ENCODE measurements at regions not wholly inside any gene's neighbourhood (a gene's known extent, or its start where the extent isn't known, plus 50 kb on each side); places are given as distances from the start of the nearest gene placed in this dataset.

- TF ChIP-seq, protein P1, sequence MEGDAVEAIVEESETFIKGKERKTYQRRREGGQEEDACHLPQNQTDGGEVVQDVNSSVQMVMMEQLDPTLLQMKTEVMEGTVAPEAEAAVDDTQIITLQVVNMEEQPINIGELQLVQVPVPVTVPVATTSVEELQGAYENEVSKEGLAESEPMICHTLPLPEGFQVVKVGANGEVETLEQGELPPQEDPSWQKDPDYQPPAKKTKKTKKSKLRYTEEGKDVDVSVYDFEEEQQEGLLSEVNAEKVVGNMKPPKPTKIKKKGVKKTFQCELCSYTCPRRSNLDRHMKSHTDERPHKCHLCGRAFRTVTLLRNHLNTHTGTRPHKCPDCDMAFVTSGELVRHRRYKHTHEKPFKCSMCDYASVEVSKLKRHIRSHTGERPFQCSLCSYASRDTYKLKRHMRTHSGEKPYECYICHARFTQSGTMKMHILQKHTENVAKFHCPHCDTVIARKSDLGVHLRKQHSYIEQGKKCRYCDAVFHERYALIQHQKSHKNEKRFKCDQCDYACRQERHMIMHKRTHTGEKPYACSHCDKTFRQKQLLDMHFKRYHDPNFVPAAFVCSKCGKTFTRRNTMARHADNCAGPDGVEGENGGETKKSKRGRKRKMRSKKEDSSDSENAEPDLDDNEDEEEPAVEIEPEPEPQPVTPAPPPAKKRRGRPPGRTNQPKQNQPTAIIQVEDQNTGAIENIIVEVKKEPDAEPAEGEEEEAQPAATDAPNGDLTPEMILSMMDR (IDR thresholded peaks at IDR 0.05; ENCODE audit: insufficient read depth in 1 of 2, low read depth in 1 of 2, low read length in 1 of 2, severe bottlenecking in 1 of 2, unreplicated experiment in 1 of 2): no peak
- no peak overlapping the region for H3K4me3 ChIP-seq (ENCODE audit: low read depth, low read length)
- DNase-seq: no peak
- Mint-ChIP-seq H3K27me3 (ENCODE audit: insufficient read depth, unreplicated experiment) (peaks cover 14% of the 10 kb centered on the region), H3K36me3 (ENCODE audit: insufficient read depth, unreplicated experiment) (no peaks in the 10 kb centered on the region), H3K4me3 (ENCODE audit: unreplicated experiment) (no peak overlapping the region), H3K27ac (ENCODE audit: unreplicated experiment) (no peak overlapping the region), H3K4me1 (ENCODE audit: low read depth, unreplicated experiment) (no peaks in the 10 kb centered on the region), H3K9me3 (ENCODE audit: unreplicated experiment) (no peaks in the 10 kb centered on the region)
- ChIA-PET POLR2A (no interaction called here), CTCF (no interaction called here)
- intact Hi-C loops (cut with micrococcal nuclease; ENCODE audit: unreplicated experiment): no loop called here
- no peaks in the 10 kb centered on the region for H3K36me3 ChIP-seq (ENCODE audit: control insufficient read depth, insufficient read depth, low read length)
- H3K9me3 ChIP-seq: no peaks in the 10 kb centered on the region
- BruUV-seq (replicated peaks): no TSS peak
- no peaks in the 10 kb centered on the region for H3K4me1 ChIP-seq
- H3K27me3 ChIP-seq (replicated peaks; ENCODE audit: control insufficient read depth, insufficient read depth, low read length): no peaks in the 10 kb centered on the region
These were observed 213.4 kb upstream of the ADAMTSL1 start for GRCh38 chr9:18260521-18260920.

DNA sequence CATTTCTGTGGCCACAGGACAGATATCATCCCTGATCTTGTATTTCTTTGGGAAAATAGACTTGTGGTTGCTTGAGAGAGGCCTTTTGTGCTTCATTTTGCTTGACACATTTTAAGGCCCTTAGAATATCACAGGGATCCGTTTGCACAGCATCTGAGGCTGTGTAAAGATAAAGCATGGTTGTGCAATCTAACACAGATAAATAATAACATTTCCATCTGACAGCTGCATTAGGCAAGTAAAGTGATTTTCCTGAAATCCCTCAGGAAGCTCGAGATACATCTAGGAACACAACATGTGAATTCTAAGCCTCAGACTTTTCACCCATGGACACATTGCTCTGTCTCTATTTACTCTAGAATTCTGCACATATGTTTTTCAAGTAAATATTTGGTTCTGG lies 212.8 kb upstream of the ADAMTSL1 start:
- Mint-ChIP-seq H3K27me3 (ENCODE audit: insufficient read depth, unreplicated experiment) (peaks cover 10% of the 10 kb centered on the region), H3K4me1 (ENCODE audit: low read depth, unreplicated experiment) (no peaks in the 10 kb centered on the region), H3K27ac (ENCODE audit: unreplicated experiment) (no peak overlapping the region), H3K36me3 (ENCODE audit: insufficient read depth, unreplicated experiment) (no peaks in the 10 kb centered on the region), H3K4me3 (ENCODE audit: unreplicated experiment) (no peak overlapping the region), H3K9me3 (ENCODE audit: unreplicated experiment) (no peaks in the 10 kb centered on the region)
- no peaks in the 10 kb centered on the region for H3K4me1 ChIP-seq
- ChIA-PET POLR2A (no interaction called here), CTCF (no interaction called here)
- intact Hi-C loops (cut with micrococcal nuclease; ENCODE audit: unreplicated experiment): no loop called here
- TF ChIP-seq, protein P1 (IDR thresholded peaks at IDR 0.05; ENCODE audit: insufficient read depth in 1 of 2, low read depth in 1 of 2, low read length in 1 of 2, severe bottlenecking in 1 of 2, unreplicated experiment in 1 of 2): no peak
- H3K36me3 ChIP-seq (ENCODE audit: control insufficient read depth, insufficient read depth, low read length): no peaks in the 10 kb centered on the region
- DNase-seq: no peak
- no peaks in the 10 kb centered on the region for H3K27me3 ChIP-seq (replicated peaks; ENCODE audit: control insufficient read depth, insufficient read depth, low read length)
- no TSS peak for BruUV-seq (replicated peaks)
- no peak overlapping the region for H3K4me3 ChIP-seq (ENCODE audit: low read depth, low read length)
- no peaks in the 10 kb centered on the region for H3K9me3 ChIP-seq

DNA sequence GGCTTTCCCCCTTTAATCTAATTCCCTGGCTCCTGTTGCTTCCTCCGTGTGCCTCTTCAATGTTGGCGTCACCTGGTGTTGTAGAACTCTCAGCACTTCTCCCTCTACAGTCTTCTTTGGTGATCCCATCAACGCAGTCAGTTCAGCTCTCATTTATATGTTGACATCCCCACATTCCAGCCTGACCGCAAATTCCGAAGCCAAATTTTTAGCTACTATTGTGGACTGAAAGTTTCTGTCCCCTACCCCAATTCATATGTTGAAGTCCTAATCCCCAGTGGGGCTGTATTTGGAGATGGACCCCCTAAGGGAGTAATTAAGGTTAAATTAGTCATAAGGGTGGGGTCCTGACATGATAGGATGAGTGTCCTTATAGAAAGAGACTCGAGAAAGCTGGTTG lies 210.6 kb upstream of the ADAMTSL1 start:
- intact Hi-C loops (cut with micrococcal nuclease; ENCODE audit: unreplicated experiment): no loop called here
- no peaks in the 10 kb centered on the region for H3K36me3 Mint-ChIP-seq (ENCODE audit: insufficient read depth, unreplicated experiment)
- H3K9me3 ChIP-seq: no peaks in the 10 kb centered on the region
- DNase-seq: no peak
- H3K27me3 ChIP-seq (replicated peaks; ENCODE audit: control insufficient read depth, insufficient read depth, low read length): no peaks in the 10 kb centered on the region
- no peaks in the 10 kb centered on the region for H3K4me1 Mint-ChIP-seq (ENCODE audit: low read depth, unreplicated experiment)
- H3K27me3 Mint-ChIP-seq (ENCODE audit: insufficient read depth, unreplicated experiment): peaks cover 7% of the 10 kb centered on the region
- H3K4me1 ChIP-seq: no peaks in the 10 kb centered on the region
- no TSS peak for BruUV-seq (replicated peaks)
- ChIA-PET POLR2A (no interaction called here), CTCF (no interaction called here)
- no peak overlapping the region for H3K27ac Mint-ChIP-seq (ENCODE audit: unreplicated experiment)
- H3K4me3 ChIP-seq (ENCODE audit: low read depth, low read length): no peak overlapping the region
- no peaks in the 10 kb centered on the region for H3K36me3 ChIP-seq (ENCODE audit: control insufficient read depth, insufficient read depth, low read length)
- TF ChIP-seq, protein P1 (IDR thresholded peaks at IDR 0.05; ENCODE audit: insufficient read depth in 1 of 2, low read depth in 1 of 2, low read length in 1 of 2, severe bottlenecking in 1 of 2, unreplicated experiment in 1 of 2): no peak
- H3K9me3 Mint-ChIP-seq (ENCODE audit: unreplicated experiment): no peaks in the 10 kb centered on the region
- no peak overlapping the region for H3K4me3 Mint-ChIP-seq (ENCODE audit: unreplicated experiment)
